Right atrium auricular region (tissue), 2 donors: ENCODE measurements at regions not wholly inside any gene's neighbourhood (a gene's known extent, or its start where the extent isn't known, plus 50 kb on each side); places are given as distances from the start of the nearest gene placed in this dataset.

Source experiments
- DNase-seq: peaks from one replicate; pipeline ENCODE4 v3.0.0-alpha.2; 2019; ENCODE audit warnings: low spot score
- H3K27ac ChIP-seq, 2 donors: fragments of 200-600 bp; sonication (generic); 1 replicate in 1 of 2; 2 replicates in 1 of 2; pipeline ENCODE4 v1.5.1; 2016 to 2019
- H3K27me3 ChIP-seq, 2 donors: fragments of 200-600 bp; sonication (generic); one replicate each; pipeline versions ENCODE4 v1.5.1 to v1.6.0; 2017 to 2019
- H3K36me3 ChIP-seq: fragments of 200-600 bp; sonication (generic); one replicate; pipeline ENCODE4 v1.5.1; 2016
- H3K4me1 ChIP-seq, 2 donors: fragments of 200-600 bp; sonication (generic); one replicate each; pipeline versions ENCODE4 v1.5.1 to v1.6.0; 2017 to 2019
- H3K4me3 ChIP-seq, 2 donors: fragments of 200-600 bp; sonication (generic); 1 replicate in 1 of 2; 2 replicates in 1 of 2; pipeline ENCODE4 v1.5.1; 2017 to 2019; ENCODE audit warnings: mild to moderate bottlenecking in 1 of 2, moderate library complexity in 1 of 2
- H3K9me3 ChIP-seq, 2 donors: fragments of 200-600 bp; sonication (generic); one replicate each; pipeline ENCODE4 v1.5.1; 2019
- CTCF ChIP-seq, 2 donors: fragments of 200-600 bp; sonication (generic); IDR thresholded peaks; one replicate each; pipeline ENCODE4 v1.5.1; 2019; ENCODE audit warnings: antibody characterized with exemption in 2 of 2

DNA sequence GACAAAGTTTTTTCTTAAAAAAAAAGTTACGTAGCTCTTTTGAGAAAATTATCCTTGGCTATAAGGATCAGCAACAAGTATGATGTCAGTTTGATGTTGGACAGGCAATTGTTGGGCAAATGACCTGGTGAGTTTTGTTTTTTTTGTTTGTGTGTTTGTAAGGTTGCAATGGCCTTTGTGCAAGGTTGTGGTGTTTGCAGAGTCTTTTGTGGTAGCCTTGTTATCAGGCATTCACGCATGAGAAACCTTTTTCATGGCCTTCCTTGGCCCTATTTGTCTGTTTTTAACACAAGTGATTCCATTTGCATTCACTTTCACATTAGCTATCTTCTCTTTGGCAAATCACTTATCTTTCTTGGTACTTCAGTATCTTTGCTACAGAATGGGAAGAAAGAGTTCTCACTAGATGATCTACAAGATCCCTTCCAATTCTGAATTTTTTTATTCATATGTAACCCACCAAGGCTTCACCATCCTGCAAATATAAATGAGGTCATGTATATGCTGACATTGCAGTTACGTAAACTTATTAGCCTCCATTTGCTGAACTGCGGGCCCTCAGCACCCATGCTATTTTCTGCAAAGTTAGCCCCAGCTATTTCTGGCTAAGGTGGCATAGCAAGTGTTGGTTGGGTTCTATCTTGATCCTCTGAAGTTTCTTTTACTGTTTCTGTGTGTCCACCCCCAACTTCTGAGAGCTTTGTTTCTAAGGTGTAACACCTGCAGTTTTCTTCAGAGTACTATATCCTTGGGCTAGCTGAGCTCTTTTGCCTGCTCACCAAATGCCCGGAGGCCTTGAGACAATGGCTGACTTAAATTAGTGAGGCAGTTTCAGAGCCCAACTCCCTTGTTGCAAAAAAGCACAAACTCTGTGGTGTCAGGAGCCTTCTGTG, 667.1 kb downstream of the IRS1 start:
- no peak for DNase-seq
- no peak overlapping the region for H3K4me3 ChIP-seq
- H3K36me3 ChIP-seq = no peaks in the 10 kb centered on the region
- no peaks in the 10 kb centered on the region for H3K4me1 ChIP-seq
- H3K27me3 ChIP-seq = no peaks in the 10 kb centered on the region
- no peak for TF ChIP-seq CTCF (IDR thresholded peaks at IDR 0.05)
- H3K9me3 ChIP-seq = no peaks in the 10 kb centered on the region
- H3K27ac ChIP-seq = no peak overlapping the region

GRCh38 chr2:226131299-226131784, 668.3 kb downstream of the IRS1 start:
- TF ChIP-seq CTCF (IDR thresholded peaks at IDR 0.05) = no peak
- H3K27ac ChIP-seq = no peak overlapping the region
- H3K9me3 ChIP-seq = no peaks in the 10 kb centered on the region
- no peaks in the 10 kb centered on the region for H3K27me3 ChIP-seq
- no peaks in the 10 kb centered on the region for H3K36me3 ChIP-seq
- DNase-seq = no peak
- no peaks in the 10 kb centered on the region for H3K4me1 ChIP-seq
- H3K4me3 ChIP-seq = no peak overlapping the region

GRCh38 chr2:226130192-226130591, 669.4 kb downstream of the IRS1 start:
- no peak for TF ChIP-seq CTCF (IDR thresholded peaks at IDR 0.05)
- no peak for DNase-seq
- Histone ChIP-seq H3K36me3 (no peaks in the 10 kb centered on the region), H3K9me3 (no peaks in the 10 kb centered on the region), H3K4me1 (no peaks in the 10 kb centered on the region), H3K4me3 (no peak overlapping the region), H3K27ac (no peak overlapping the region), H3K27me3 (no peaks in the 10 kb centered on the region)

DNA sequence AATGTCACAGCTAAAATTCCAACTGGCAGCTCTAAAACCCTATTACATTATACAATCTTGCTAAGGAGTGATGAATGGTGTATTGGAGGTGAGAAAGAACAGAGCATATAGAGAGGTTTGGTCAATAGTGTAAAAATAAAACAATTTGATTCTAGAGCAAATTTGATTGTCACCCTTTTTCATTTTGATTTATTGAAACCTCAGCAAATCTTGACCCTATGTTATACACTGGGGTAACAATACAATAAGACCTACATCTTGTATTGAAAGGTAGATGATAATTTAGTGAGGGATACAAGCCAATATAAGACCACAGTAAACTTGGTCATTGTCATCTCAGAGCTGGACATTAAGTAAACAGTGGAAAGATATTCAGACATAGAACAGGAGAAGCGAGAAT, 671.9 kb downstream of the IRS1 start:
- H3K27ac ChIP-seq = no peak overlapping the region
- DNase-seq = no peak
- no peak overlapping the region for H3K4me3 ChIP-seq
- no peak for TF ChIP-seq CTCF (IDR thresholded peaks at IDR 0.05)
- H3K9me3 ChIP-seq = no peaks in the 10 kb centered on the region
- no peaks in the 10 kb centered on the region for H3K36me3 ChIP-seq
- no peaks in the 10 kb centered on the region for H3K4me1 ChIP-seq
- no peaks in the 10 kb centered on the region for H3K27me3 ChIP-seq

GRCh38 chr2:226126104-226126503, 673.5 kb downstream of the IRS1 start:
- Histone ChIP-seq H3K27me3 (no peaks in the 10 kb centered on the region), H3K9me3 (no peaks in the 10 kb centered on the region), H3K4me1 (no peaks in the 10 kb centered on the region), H3K36me3 (no peaks in the 10 kb centered on the region), H3K4me3 (no peak overlapping the region), H3K27ac (no peak overlapping the region)
- TF ChIP-seq CTCF (IDR thresholded peaks at IDR 0.05) = no peak
- no peak for DNase-seq
